22Rv1 (cell line): ENCODE measurements at regions not wholly inside any gene's neighbourhood (a gene's known extent, or its start where the extent isn't known, plus 50 kb on each side); places are given as distances from the start of the nearest gene placed in this dataset.

Experiments
- ZFX ChIP-seq: fragments of 450-650 bp; IDR thresholded peaks from 2 replicates; pipeline ENCODE4 v1.6.1; 2017; ENCODE audit warnings: antibody characterized with exemption, borderline replicate concordance
- TF ChIP-seq, protein P1 (sequence below): fragments of 450-650 bp; IDR thresholded peaks from 2 replicates; pipeline ENCODE4 v1.5.1; 2017; ENCODE audit warnings: mild to moderate bottlenecking

- TF ChIP-seq, protein P1, sequence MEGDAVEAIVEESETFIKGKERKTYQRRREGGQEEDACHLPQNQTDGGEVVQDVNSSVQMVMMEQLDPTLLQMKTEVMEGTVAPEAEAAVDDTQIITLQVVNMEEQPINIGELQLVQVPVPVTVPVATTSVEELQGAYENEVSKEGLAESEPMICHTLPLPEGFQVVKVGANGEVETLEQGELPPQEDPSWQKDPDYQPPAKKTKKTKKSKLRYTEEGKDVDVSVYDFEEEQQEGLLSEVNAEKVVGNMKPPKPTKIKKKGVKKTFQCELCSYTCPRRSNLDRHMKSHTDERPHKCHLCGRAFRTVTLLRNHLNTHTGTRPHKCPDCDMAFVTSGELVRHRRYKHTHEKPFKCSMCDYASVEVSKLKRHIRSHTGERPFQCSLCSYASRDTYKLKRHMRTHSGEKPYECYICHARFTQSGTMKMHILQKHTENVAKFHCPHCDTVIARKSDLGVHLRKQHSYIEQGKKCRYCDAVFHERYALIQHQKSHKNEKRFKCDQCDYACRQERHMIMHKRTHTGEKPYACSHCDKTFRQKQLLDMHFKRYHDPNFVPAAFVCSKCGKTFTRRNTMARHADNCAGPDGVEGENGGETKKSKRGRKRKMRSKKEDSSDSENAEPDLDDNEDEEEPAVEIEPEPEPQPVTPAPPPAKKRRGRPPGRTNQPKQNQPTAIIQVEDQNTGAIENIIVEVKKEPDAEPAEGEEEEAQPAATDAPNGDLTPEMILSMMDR = no peak
- no peak for TF ChIP-seq ZFX
Measured at GRCh38 chr6:15751721-15752350, 89.0 kb upstream of the DTNBP1 start.
